IPS-20b (cell line): ENCODE measurements at regions not wholly inside any gene's neighbourhood (a gene's known extent, or its start where the extent isn't known, plus 50 kb on each side); places are given as distances from the start of the nearest gene placed in this dataset.
"Not testable (repeated sequence)": the region's sequence is repeated elsewhere in the genome, so short reads cannot be mapped to it uniquely, and the experiment has no call there.

Source experiments
- H3K27ac ChIP-seq: one replicate; pipeline ENCODE4 v1.5.1; 2013; ENCODE audit warnings: low read length
- H3K27me3 ChIP-seq: 2 replicates; pipeline ENCODE4 v1.6.1; 2013; ENCODE audit warnings: mild to moderate bottlenecking, low read length, inconsistent platforms; ENCODE audit not compliant: insufficient read depth
- H3K36me3 ChIP-seq: 2 replicates; pipeline ENCODE4 v1.6.1; 2013; ENCODE audit warnings: low read depth, mild to moderate bottlenecking, inconsistent platforms, low read length, moderate library complexity; ENCODE audit not compliant: insufficient read depth
- H3K4me1 ChIP-seq: 2 replicates; pipeline ENCODE4 v1.6.1; 2013; ENCODE audit warnings: mild to moderate bottlenecking, control low read depth, inconsistent platforms, low read length, moderate library complexity; ENCODE audit not compliant: insufficient read depth
- H3K4me3 ChIP-seq: 2 replicates; pipeline ENCODE4 v1.5.1; 2013; ENCODE audit warnings: mild to moderate bottlenecking, low read length, inconsistent platforms
- H3K9ac ChIP-seq: 2 replicates; pipeline ENCODE4 v1.6.1; 2013; ENCODE audit warnings: low read depth, mild to moderate bottlenecking, inconsistent platforms, low read length, moderate library complexity
- H3K9me3 ChIP-seq: 2 replicates; pipeline ENCODE4 v1.6.1; 2013; ENCODE audit warnings: mild to moderate bottlenecking, low read depth, low read length, inconsistent platforms; ENCODE audit not compliant: insufficient read depth

DNA sequence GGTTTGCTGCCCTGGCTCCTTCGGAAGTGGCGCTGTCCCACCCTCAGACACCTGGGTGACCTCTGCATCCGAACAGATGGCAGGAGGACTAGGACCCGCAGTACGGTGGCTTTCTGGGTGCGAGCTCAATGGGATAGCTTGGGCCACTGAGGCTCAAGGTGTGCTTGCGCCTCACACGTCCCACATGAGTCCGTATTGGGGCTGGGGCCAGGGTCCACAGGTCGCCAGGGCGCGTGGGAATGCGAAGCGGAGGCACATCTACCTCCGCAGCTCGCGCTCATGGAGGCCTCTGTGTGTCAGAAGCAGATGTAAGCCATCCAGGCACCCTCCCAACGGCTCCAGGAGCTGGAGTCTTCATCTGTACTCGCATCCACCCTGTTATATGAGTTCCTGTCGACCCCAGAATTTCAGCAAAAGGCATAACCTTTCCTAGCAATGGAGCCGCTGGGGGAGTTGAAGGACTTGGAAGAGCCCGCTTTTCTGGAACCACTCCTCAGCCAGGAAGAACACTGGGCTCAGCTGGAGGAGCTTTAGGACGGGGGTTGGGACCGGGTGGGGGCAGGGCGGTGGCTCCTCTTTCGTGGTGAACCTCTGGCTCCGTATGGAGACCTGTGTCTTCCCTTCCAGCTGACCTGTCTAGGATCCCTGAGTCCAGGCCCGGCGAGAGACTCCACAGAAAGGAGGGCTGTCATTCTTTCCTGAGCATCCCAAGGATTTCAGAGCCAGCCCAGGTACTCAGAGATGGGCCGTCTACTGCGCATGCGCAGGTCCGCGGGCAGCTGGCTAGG lies 1932.8 kb upstream of the DEFB115 start:
- not testable (repeated sequence) for H3K4me3 ChIP-seq, H3K9ac ChIP-seq, H3K4me1 ChIP-seq, H3K36me3 ChIP-seq, H3K27me3 ChIP-seq, H3K27ac ChIP-seq
- H3K9me3 ChIP-seq: peaks cover 67% of the 10 kb centered on the region

DNA sequence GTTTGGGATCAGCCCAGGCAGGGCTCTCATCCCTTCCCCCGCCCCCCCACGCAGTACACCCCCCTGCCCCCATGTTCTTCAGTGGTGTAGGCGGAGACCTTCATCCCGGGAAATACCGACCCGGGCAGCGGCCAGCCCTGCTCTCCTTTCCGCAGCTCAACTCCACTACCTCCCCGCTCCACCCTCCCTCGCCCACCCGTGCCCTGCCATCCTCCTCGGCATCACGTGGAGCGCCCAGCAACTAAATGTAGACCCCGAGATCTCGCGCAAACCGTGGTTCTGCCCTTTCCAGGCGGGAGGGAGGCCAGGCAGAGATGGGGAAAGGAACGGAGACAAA lies 1932.2 kb upstream of the DEFB115 start:
- H3K4me3 ChIP-seq: no peak overlapping the region
- no peak overlapping the region for H3K9ac ChIP-seq
- peaks cover 68% of the 10 kb centered on the region for H3K9me3 ChIP-seq
- no peaks in the 10 kb centered on the region for H3K27me3 ChIP-seq
- H3K36me3 ChIP-seq: no peaks in the 10 kb centered on the region
- no peak overlapping the region for H3K27ac ChIP-seq
- no peaks in the 10 kb centered on the region for H3K4me1 ChIP-seq

DNA sequence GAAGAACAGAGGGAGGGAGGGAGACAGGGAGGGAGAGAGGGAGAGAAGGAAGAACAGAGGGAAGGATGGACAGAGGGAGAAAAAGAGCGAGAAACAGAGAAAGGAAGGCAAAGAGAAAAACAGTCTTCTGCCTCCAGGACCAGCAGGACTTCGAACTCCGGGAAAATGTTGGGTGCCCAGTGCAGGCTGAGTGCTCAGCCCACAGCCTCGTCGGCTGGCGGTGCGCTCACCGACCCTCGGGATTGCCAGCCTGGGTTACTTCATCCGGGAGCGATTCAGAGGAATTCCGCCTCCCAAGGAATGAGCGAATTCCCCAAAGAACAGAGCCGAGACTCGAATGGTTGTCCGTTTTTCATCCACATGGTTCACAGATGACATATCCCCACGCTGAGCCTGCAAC lies 1931.7 kb upstream of the DEFB115 start:
- not testable (repeated sequence) for H3K9ac ChIP-seq, H3K36me3 ChIP-seq
- peaks cover 67% of the 10 kb centered on the region for H3K9me3 ChIP-seq

DNA sequence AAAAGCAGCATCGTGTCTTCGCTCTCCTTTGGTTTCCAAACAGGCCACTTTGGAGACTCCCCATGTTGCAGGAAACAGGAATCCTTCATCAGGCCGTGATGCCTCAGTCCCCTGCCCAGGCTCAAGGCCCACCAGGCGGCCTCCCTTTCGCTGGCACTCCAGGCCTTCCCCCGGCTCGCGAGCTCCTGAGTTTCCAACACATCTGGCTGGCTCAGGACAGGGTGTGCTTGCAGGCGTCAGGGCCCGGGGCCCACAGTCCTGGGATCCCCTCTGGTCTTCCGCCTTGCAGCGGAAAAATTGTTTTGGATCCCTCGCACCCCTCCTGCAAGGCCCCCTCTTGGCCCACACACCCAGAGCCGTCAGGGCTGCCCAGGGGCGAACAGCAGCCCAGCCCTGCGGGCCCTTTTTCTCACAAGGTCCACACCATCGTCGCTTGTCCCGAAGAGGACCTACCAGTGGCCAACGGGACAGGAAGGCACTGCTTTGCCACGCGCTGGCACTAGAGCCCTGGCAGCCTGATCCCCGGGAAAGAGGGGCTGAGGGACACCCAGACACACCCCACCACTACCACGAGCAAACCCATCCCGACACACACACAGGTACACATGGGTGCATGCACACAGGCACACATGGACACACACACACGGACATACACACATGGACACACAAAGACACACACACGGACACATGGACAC lies 1930.9 kb upstream of the DEFB115 start:
- Histone ChIP-seq H3K4me1 (no peaks in the 10 kb centered on the region), H3K27ac (no peak overlapping the region), H3K36me3 (no peaks in the 10 kb centered on the region), H3K4me3 (no peak overlapping the region), H3K27me3 (no peaks in the 10 kb centered on the region), H3K9me3 (peaks cover 68% of the 10 kb centered on the region), H3K9ac (no peak overlapping the region)

More for the DNA sequence above, 1931.7 kb upstream of the DEFB115 start:
- not testable (repeated sequence) for H3K4me3 ChIP-seq, H3K27me3 ChIP-seq, H3K27ac ChIP-seq, H3K4me1 ChIP-seq

DNA sequence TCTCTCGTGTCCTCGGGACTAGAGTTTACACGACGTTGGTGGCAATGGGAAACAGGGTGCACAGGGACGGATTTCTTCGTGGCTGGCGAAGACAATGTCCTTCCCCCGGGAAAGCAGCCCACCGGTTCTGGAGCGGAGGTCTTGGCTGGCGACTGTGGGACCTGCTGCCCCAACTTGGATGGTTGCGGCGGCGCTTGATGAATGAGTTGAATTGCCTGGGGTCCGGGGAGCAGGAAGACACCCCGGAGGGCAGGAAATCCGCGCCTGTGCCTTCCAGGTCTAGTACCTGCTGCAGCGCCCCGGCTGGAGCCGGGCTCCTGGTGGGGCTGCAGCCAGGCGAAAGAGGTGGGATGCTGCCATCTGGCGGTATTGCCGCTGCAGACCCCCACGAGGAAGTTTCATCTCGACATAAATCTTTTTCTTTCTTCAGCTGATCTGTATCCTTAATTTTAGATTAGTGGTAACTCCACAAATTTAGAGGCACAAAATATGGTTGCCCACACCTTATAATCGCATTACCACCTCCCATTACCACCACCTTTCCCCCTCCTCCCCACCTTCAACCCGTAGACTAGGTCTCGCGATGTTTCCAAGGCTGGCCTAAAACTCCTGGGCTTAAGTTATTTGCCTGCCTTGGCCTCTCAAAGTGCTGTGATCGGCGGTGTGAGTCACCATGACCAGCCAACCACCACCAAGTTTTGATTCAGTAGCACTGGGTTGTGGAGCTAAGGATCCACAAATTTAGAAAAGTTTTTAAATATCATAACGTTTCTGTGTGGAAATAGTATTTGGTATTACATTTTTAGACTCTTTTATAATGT lies 1929.7 kb upstream of the DEFB115 start:
- not testable (repeated sequence) for H3K36me3 ChIP-seq, H3K4me1 ChIP-seq, H3K27ac ChIP-seq, H3K9ac ChIP-seq, H3K4me3 ChIP-seq, H3K27me3 ChIP-seq
- peaks cover 64% of the 10 kb centered on the region for H3K9me3 ChIP-seq

DNA sequence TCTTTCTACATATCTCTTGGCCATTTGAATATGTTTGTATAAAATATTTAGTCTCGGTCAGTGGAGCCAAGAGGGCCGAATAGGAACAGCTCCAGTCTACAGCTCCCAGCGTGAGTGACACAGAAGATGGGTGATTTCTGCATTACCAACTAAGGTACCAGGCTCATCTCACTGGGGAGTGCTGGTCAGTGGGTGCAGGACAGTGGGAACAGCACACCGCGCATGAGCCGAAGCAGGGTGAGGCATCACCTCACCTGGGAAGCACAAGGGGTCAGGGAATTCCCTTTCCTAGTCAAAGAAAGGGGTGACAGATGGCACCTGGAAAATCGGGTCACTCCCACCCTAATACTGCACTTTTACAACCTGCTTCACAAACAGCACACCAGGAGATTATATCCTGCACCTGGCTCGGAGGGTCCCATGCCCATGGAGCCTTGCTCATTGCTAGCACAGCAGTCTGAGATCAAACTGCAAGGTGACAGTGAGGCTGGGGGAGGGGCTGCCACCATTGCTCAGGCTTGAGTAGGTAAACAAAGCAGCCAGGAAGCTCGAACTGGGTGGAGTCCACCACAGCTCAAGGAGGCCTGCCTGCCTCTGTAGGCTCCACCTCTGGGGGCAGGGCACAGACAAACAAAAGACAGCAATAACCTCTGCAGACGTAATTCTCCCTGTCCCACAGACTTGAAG lies 1926.9 kb upstream of the DEFB115 start:
- Histone ChIP-seq H3K4me3 (0 out of 2 replicates have a peak overlapping the region, but pooled peaks have one; percentile 6), H3K9me3 (peaks cover 75% of the 10 kb centered on the region)
- H3K27ac ChIP-seq, H3K36me3 ChIP-seq, H3K9ac ChIP-seq, H3K4me1 ChIP-seq, H3K27me3 ChIP-seq: not testable (repeated sequence)

DNA sequence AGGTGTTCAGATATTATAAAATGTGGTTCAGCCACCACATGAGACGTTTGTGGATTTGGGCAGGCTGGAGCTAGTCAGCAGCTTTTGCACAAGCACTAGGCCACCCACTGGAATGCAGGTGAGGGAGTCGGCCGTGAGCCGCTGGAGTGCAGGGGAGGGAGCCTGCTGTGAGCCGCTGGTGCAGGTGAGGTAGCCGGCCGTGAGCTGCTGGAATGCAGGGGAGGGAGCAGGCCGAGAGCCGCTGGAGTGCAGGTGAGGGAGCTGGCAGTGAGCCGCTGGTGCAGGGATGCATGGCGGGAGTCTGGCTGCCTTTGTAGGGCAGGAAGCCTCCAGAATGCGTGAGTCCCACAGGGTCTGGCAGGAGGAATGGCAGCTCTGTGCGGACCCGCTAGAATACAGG lies 1907.6 kb upstream of the DEFB115 start:
- Histone ChIP-seq H3K36me3 (no peaks in the 10 kb centered on the region), H3K27me3 (no peaks in the 10 kb centered on the region), H3K9ac (no peak overlapping the region), H3K4me3 (no peak overlapping the region), H3K9me3 (peaks cover 80% of the 10 kb centered on the region), H3K27ac (no peak overlapping the region), H3K4me1 (no peaks in the 10 kb centered on the region)

DNA sequence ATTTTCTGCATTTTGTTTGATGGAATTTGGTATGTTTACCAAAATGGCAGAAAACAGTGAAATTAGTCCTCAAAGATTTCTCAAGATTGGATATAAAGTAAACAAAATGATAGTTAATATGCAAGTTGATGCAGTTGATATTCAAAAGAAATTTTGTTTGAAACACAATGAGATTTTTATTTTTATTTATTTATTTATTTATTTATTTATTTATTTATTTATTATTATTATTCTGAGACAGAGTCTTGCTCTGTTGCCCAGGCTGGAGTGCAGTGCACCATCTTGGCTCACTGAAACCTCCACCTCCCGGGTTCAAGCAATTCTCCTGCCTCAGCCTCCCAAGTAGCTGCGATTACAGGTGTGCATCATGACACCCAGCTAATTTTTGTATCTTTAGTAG lies 1881.5 kb upstream of the DEFB115 start:
- not testable (repeated sequence) for H3K4me3 ChIP-seq, H3K36me3 ChIP-seq, H3K4me1 ChIP-seq, H3K27me3 ChIP-seq, H3K27ac ChIP-seq, H3K9ac ChIP-seq
- H3K9me3 ChIP-seq: peaks cover 82% of the 10 kb centered on the region

DNA sequence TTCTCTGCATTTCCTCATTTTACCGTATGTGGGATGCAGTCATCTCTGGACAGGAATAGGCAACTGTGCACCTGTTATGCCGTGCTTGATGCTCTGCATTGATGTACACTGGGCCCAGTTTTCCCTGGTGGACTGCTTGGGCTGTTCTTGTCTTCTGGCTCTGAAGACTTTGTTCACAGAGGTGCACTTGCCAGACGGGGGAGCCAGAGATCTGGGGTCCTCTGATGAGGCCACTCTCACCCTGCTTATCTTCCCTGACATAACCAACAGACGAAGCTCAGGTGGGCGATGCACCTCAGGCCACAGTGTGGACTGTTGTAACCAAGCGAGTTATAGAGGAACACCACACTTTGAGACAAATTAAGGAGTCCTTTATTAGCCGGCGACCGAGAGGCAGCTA lies 1864.6 kb upstream of the DEFB115 start:
- H3K4me3 ChIP-seq, H3K36me3 ChIP-seq, H3K27ac ChIP-seq, H3K9ac ChIP-seq, H3K4me1 ChIP-seq, H3K27me3 ChIP-seq: not testable (repeated sequence)
- peaks cover 81% of the 10 kb centered on the region for H3K9me3 ChIP-seq

DNA sequence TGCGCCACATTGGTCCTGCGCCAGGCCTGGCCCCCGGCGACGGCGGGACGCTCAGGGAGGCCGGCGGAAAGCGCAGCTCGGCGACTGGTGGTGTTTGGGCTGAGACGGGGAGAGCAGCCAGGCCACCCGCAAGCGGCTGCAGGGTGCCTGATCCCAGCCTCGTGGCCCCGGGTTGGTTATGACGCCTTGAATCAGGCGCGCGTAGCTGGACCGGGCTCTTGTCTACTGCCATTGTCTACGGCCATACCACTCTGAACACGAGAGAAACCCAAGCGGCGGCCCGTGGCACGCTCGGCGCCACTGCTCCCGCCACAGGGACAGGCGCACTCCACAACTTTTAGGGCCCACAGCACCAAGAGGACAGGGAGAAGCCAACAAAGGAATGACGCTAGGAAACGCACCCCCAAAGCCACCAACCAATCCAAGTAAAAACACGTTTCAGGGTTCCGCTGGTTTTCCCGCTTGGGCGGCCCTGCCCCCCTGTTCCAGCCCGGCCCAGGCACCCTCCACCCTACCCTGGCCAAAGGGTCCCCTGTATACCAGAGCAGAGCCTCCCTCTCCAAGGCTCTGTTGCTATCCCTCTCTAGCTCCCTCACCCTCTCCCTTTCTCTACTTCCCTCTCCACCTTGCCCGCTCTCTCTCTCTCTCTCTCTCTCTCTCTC lies 1849.3 kb upstream of the DEFB115 start:
- no peaks in the 10 kb centered on the region for H3K4me1 ChIP-seq
- H3K36me3 ChIP-seq: no peaks in the 10 kb centered on the region
- no peak overlapping the region for H3K9ac ChIP-seq
- no peak overlapping the region for H3K27ac ChIP-seq
- no peak overlapping the region for H3K4me3 ChIP-seq
- no peaks in the 10 kb centered on the region for H3K27me3 ChIP-seq
- peaks cover 80% of the 10 kb centered on the region for H3K9me3 ChIP-seq

DNA sequence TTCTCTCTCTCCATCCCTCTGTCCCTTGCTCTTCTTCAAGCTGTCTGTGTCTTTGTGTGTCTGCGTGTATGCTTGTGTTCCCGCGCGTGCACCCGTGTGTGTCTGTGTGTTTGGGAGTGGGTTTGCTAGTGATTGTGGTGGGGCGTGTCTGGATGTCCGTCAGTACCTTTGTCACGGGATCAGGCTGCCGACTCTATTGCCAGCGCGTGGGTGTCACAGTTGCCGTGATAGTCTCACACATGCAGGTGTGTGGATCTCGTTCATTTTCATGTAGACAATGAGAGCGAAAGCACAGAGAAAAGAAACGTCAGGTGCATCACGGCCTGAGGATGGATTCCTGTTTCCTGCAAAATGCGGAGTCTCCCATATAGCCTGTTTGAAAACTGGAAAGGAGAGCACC lies 1848.8 kb upstream of the DEFB115 start:
- H3K9ac ChIP-seq, H3K36me3 ChIP-seq, H3K4me3 ChIP-seq, H3K27me3 ChIP-seq, H3K27ac ChIP-seq, H3K4me1 ChIP-seq: not testable (repeated sequence)
- H3K9me3 ChIP-seq: peaks cover 77% of the 10 kb centered on the region
